Kidney (tissue), 13 donors: ENCODE measurements at regions not wholly inside any gene's neighbourhood (a gene's known extent, or its start where the extent isn't known, plus 50 kb on each side); places are given as distances from the start of the nearest gene placed in this dataset.

Experiments used
- DNase-seq, 5 donors: peaks; one replicate each; pipeline ENCODE4 v3.0.0-alpha.2; 2013 to 2020
- FAIRE-seq: peaks from 2 replicates; lab custom pipeline; 2012; peaks lifted over from hg19 to GRCh38; lab: Jason Lieb, UNC
- H3K27ac ChIP-seq, 2 donors: one replicate each; pipeline ENCODE4 v1.7.0; 2013; ENCODE audit warnings: low read depth in 2 of 2, low read length in 2 of 2, inconsistent platforms in 1 of 2
- H3K27me3 ChIP-seq: one replicate; pipeline ENCODE4 v1.7.1; 2013; ENCODE audit warnings: low read length, inconsistent platforms; ENCODE audit not compliant: control insufficient read depth, insufficient read depth
- H3K36me3 ChIP-seq, 3 donors: one replicate each; pipeline versions ENCODE4 v1.7.0 to v1.7.1; 2013; ENCODE audit warnings: low read length in 3 of 3, control low read depth in 1 of 3, inconsistent platforms in 1 of 3; ENCODE audit not compliant: insufficient read depth in 3 of 3, control insufficient read depth in 2 of 3
- H3K4me1 ChIP-seq, 3 donors: one replicate each; pipeline versions ENCODE4 v1.7.0 to v1.7.1; 2013; ENCODE audit warnings: low read length in 3 of 3, inconsistent platforms in 1 of 3, low read depth in 1 of 3; ENCODE audit not compliant: control insufficient read depth in 2 of 3, insufficient read depth in 2 of 3
- H3K4me3 ChIP-seq, 3 donors: one replicate each; pipeline versions ENCODE4 v1.7.0 to v1.8.1; 2013; ENCODE audit warnings: low read length in 3 of 3, control low read depth in 1 of 3, inconsistent platforms in 1 of 3
- H3K9ac ChIP-seq, 3 donors: one replicate each; pipeline versions ENCODE4 v1.7.0 to v1.7.1; 2013; ENCODE audit warnings: low read length in 3 of 3, control low read depth in 1 of 3, inconsistent platforms in 1 of 3
- H3K9me3 ChIP-seq, 3 donors: one replicate each; pipeline versions ENCODE4 v1.7.0 to v1.7.1; 2013; ENCODE audit warnings: low read length in 3 of 3, control low read depth in 1 of 3, inconsistent platforms in 1 of 3; ENCODE audit not compliant: control insufficient read depth in 2 of 3, insufficient read depth in 1 of 3
- CTCF ChIP-seq: IDR thresholded peaks from 3 replicates; pipeline ENCODE4 v1.5.1; 2012; ENCODE audit warnings: mild to moderate bottlenecking, moderate library complexity, borderline replicate concordance; ENCODE audit not compliant: insufficient read depth; ENCODE audit errors: extremely low read depth
- intact Hi-C: fragments of 100-400 bp; cut with DNase I; formaldehyde crosslinking; loops from one replicate; pipeline ENCODE4 v1.11.1; 2022
- donor health status: control.
- donor health status: control.
- donor health status: control.
- donor health status: control.
- donor health status: control.
- donor health status: DM: yes; HTN: yes; CAD: no.
- donor health status: Normal renal cell carcinoma (clear cell type).

DNA sequence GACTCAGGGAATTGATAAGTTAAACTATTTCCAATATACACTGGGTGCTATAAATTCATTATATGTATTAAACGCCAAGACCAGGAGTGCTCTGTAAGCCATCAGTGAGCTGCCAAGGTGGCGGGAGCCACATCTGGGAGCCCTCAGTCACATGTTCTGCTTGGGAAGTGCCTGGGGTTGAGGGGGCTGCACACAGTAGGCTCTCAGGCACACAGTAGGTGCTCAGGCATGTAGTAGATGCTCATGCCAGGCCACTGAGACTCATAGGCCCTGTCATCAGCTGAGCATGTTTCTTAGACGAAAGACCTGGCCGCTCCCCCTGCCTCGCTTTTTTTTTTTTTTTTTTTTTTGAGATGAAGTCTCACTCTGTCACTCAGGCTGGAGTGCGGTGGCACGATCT lies 83.3 kb upstream of the BHLHE23 start:
- DNase-seq (peak in 1 of 5 donors; percentile 11), FAIRE-seq (no peak)
- Histone ChIP-seq H3K9me3 (no peaks in the 10 kb centered on the region), H3K4me3 (no peak overlapping the region), H3K27me3 (no peaks in the 10 kb centered on the region), H3K36me3 (no peaks in the 10 kb centered on the region), H3K4me1 (no peaks in the 10 kb centered on the region), H3K27ac (no peak overlapping the region), H3K9ac (no peak overlapping the region)
- intact Hi-C loops = no loop called here
- no peak for TF ChIP-seq CTCF

DNA sequence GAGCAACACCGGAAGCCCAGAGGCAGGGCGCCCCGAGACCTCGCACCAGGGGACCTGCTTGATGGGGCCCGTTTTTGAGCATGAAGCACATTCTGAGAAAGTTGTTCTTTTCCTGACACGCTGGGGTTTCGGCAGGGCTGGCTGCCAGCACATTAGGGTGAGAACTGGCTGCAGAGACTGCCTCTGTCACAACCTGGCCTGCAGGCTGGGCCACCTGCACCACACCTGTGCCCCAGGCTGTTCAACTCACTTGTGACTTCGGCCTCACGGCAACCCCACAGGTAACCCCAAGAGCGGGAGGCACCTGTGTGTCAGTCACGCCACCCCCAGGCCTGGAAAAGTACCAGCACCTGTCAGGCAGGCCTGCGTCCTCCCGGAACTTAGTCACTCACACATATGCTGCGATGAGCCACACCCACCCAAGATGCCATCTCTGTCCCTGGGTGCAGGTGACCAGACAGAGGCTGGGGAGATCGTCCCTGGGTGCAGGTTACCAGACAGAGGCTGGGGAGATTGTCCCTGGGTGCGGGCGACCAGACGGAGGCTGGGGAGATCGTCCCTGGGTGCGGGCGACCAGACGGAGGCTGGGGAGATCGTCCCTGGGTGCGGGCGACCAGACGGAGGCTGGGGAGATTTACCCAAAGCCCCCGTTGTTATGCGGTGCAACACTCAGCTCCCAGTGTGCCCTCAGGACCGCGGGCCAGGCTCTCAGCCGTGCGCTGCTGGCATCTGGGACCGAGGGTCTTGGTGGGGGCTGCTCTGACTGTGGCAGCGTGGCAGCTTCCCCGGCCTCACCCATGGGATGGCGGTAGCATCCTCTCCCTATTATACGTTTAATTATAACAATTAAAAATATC lies 82.5 kb upstream of the BHLHE23 start:
- TF ChIP-seq CTCF = no peak
- no peak overlapping the region for H3K4me3 ChIP-seq
- no peak overlapping the region for H3K27ac ChIP-seq
- FAIRE-seq = no peak
- no peaks in the 10 kb centered on the region for H3K4me1 ChIP-seq
- peak in 2 of 5 donors; percentile 15 to 48 for DNase-seq
- intact Hi-C loops = no loop called here
- no peaks in the 10 kb centered on the region for H3K36me3 ChIP-seq
- no peaks in the 10 kb centered on the region for H3K9me3 ChIP-seq
- no peak overlapping the region for H3K9ac ChIP-seq
- no peaks in the 10 kb centered on the region for H3K27me3 ChIP-seq

DNA sequence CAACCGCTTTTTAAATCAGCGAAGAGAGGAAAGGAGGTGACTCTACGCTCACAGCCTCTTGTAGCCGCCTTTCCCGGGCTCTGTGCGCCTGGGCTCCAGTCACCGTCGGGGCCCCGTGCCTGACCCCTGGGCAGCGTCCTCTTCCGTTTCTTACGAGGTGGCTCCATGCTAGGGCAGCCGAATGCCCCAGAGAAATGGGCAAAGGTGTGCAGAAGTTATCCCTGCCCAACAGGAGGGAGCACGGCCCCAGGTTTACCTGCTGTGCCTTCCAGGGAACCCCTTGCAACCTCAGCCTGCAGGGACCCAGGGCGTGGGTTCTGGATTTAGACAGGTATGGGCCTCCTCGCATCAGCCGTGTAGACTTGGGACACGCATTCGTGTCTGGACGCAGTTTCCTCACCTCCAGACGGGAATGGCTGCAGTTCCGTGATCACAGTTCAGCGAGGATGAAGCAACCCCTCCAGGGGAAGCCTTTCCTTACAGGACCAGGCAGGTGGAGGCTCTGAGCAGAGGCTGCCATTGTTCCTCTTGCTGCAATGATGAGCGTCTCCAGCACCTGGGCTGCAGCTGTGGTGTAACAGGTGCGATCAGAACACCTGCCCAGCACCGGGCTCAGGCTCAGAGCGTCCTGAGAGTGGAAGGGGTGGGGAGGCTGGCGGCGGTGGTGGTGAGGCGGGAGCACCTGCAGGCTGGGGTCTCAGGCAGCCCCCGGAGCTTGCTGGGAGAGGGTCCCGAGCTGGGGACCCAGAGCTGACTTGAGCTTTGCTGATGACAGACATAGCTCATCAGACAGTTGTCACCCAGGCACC lies 81.3 kb upstream of the BHLHE23 start:
- Histone ChIP-seq H3K4me3 (no peak overlapping the region), H3K27ac (no peak overlapping the region), H3K36me3 (no peaks in the 10 kb centered on the region), H3K27me3 (no peaks in the 10 kb centered on the region), H3K9me3 (no peaks in the 10 kb centered on the region), H3K4me1 (no peaks in the 10 kb centered on the region), H3K9ac (no peak overlapping the region)
- intact Hi-C loops = no loop called here
- peak in 2 of 5 donors; percentile 9 to 62 for DNase-seq
- FAIRE-seq = no peak
- TF ChIP-seq CTCF = no peak
